Limb (tissue), 2 donors: ENCODE measurements at regions not wholly inside any gene's neighbourhood (a gene's known extent, or its start where the extent isn't known, plus 50 kb on each side); places are given as distances from the start of the nearest gene placed in this dataset.
"Not testable (repeated sequence)": the region's sequence is repeated elsewhere in the genome, so short reads cannot be mapped to it uniquely, and the experiment has no call there.

Experiments
- DNase-seq, 2 donors: peaks; one replicate each; pipeline ENCODE4 v3.0.0-alpha.2; 2016; ENCODE audit errors: extremely low spot score in 2 of 2

DNA sequence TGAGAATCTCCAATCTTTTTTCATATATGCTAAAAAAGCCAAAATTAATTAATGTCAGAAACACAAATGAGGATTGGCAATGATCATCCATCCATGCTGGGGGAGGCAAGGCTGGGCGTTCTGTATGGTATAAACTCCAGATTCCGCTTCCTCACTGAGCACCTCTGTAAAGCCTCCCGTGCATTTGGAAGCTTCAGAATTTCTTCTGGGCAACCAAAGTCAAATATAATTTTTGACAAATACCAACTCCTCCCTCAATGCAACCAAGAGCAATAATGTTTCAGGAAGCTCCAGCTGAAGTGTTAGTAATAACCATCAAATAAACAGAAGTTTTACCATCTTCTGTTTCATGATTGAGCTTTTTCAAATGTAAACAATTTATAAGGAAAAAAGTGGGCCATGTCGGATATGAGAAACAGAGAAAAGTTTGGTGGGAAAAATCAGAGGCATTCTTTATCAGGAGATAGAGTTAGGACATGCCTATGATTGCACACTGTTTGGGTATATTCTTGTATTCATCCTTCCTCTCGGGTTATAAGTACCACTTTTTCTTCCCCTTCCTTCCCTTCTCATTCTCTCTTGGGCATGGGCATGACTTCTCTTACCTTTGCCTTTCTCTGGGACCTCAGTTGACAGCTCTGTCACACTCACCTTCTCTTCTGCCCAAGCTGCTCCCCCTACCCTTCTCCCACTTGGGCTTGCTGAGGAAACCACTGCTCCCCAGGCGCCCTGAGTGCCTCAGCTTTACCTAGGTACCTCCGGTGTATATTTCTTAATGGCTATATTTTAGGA lies 149.5 kb upstream of the ZEB2 start:
- no peak for DNase-seq

DNA sequence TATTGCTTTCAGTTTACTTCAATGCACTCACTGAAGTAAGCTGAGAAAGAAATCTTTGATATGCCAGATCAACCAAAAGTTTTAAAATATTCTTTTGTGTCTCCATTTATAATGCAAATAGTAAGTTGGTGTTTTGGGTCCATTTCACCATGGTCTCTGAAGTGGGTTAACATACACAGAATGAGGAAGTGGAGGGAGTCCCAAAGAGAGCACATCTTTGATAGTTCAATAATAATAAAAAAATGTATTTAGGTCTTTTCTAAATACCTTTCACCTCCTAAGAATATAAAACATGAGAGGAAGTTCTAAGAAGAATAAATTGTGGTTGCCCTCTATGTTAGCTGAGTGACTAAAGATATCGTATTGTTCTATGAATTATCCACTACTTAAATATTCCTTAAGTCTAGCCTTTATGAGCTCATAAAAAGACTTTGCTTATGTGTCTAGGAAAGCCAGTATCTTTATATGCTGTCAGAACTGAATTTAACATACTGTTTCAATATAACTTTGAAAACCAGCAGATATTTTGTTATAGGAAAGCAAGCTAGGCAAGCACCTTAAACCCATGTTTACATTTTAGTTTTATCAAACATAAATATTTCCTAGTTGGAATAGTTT lies 148.7 kb upstream of the ZEB2 start:
- DNase-seq: no peak

DNA sequence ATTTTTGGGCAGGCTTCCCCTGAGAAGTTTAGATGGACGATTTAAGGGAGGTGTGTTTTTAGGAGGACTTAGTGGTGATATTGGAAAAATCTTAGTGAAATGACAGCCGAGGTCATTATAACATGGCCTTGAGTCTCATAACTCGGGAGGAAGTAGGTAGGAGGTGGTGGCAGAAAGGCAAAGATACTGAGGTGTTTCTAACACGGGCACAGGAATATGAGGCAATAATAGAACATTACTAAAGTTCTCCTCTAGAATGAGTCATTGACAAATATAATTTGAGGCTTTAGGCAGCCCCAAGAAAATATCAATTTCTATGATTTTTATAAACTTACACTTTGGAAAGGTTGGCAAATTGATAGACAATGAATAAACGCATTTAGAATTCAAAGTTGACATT lies 146.1 kb upstream of the ZEB2 start:
- DNase-seq: no peak

DNA sequence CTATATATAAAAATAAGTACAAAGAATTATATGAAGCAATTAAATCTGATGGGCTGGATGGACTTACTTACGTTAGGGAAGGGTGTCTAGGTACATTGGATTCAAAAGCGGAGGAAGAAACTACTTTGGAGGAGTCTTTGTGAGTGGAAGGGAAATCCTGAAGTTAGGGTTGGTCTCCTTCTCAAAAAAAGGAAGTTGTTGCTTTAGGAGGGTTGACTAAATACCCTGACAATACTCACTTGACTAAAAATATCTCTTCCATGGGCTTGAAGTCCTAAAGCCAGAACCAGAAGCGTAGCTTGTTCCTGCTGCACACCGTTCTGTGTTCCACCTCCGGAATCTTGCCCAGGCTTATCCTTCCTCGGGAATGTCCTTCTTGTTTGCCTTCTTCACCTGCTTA lies 143.3 kb upstream of the ZEB2 start:
- no peak for DNase-seq

DNA sequence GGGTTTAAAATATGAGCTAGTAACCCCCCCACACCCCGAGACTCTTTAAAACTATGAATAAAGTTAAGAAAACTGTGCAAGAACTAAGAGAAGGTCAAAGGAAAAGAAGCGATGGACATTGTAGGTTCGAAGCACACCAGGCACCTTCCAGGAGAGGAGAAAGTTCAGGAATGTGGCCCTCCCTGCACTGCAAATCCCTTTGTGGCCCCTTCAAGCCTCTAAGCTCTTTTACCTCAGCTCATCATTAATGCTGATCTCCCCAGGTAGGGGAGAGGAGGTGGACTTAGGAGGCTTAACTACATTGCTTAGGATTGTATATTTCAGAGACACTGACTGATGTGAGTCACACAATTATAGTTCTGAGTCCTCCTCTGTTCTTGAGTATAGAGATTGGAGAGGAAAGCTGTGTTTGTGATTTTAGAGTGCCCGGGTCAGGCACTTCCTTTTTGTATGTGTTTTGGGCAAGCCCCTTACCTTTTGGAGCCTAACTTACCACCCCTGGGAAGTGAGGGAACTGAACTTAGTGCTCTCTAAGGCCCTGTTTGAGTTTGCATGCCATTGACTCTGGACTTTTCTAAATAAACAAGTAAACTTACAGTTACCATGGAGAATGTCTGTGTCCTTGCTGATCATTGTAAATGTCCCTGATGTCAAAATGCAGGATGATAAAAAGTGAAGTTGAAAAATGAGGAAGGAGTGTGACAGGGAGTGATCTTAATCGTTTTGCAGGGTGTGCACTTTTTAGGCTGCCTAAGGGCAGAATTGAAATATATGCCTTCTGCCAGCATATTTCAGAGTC lies 140.8 kb upstream of the ZEB2 start:
- DNase-seq: no peak

DNA sequence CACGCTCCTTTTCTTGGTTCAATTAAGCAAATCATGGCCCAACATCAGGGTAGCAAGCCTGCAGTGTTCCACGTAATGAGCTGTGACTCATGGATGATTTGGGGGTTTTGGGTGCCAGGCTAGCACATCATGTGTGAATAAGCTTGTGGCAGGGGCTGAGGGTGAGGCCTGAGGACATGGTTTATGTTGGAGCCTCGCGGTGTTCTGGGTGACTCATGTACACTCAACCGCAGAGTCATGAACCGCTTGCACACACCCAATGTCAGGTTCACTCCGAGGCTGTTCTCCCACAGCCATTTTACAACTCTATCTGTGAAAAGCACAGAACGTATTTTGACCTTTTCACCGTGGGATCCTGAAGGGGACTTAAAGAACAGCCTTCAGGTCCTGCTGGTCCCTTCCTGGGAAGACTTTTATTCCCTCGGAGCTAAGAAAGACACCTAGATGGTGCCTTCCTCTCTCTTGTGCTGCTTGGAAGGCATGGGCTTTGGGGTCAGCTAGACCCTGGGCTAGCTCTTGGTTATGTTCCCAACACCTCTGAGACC lies 139.9 kb upstream of the ZEB2 start:
- no peak for DNase-seq

DNA sequence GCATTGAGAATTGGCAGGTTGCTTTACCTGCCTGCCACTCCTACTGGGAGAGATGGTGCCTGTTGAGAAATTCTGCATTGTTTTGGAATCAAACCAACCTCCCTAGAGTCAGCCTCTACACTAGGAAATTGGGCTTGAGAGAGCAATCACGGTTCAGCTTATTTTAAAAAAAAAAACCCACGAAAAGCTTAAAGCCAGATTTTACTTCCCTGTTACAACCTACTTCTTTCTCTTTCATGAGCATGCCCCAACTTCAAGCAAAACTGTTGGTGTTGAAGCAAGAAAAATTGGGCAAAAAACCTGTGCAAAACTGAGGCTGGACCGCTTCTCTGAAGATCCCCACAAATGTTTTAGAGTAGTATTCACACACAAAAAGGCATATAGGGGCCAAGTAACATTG lies 134.6 kb upstream of the ZEB2 start:
- DNase-seq: no peak

DNA sequence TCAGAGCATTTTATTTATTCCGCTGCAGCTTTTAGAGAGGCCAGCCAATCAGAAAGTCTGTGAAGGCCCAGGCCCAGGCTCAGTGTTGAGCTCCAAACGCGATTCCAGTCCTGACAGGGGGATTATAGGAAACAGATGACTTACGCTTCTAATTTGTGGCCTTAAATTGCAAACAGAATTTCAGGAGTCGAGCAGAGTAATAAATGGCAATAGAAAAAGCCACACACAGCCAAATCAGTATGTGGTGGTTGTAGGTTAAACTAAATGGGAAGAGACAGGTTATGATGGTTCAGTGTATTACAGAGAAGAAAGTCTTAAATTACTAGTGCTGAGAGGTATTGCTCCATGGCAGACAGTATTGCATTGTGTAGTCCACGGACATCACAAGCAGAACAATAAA lies 131.0 kb upstream of the ZEB2 start:
- peak in 1 of 2 donors; percentile 38 for DNase-seq

DNA sequence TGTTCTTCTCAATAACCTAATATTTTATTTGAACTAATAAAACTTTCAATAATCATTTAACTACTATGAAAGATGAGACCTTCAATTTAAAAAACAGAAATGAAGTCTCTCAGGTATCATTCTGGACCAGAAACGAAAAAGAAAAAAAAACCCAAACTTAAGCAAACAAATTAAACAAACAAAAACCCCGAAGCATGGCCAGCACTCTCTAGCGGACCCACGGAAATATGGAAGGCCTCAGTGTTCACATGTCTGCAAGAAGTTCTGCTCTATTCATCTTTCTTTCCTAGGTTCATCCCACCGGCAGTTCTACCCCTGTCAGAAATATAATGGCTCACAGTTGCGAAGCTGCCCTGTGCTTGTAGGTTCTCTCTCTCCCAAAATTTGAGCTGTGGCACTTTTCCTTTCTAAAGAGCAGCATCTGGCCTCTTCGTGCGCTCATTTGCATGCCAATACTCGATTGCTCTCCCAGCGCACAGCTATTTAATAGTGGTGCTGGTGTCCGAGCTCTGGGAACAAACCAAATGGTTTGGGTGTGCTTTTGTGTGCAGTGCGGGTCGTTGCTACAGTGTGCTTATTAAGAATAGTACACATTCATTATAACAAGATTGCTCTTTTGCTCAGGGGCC lies 129.0 kb upstream of the ZEB2 start:
- DNase-seq: no peak

DNA sequence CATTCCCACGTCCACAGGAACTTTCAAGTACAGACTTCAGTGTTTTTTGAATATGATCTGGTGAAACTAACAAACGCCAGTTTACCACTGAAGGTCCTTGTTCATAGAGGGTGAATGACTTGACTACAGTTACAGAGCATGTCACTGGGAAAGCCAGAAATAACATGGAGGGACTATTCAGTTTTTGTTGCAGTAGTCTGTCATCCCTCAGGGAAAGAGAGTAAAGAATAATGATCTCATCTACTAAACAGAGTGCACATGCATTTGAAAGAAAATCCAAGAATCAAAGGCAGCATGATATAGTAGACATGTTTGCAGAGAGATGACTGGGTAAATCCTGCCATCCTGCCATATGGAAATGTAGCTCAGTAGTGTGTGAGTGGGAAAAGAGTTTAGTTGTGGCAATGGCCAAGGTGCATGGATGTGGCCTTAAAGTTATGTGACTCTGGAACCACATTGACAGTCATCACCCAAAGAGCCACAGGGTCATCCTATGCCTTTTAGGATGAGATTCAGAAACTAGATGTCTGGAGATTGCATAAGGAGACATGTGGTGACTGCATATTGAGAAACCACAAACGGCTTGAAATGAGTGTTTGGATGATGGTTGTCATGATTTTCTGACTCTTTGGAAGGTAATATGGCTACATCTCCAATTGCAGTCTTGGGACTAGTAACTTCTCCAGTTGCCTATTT lies 125.3 kb upstream of the ZEB2 start:
- no peak for DNase-seq

DNA sequence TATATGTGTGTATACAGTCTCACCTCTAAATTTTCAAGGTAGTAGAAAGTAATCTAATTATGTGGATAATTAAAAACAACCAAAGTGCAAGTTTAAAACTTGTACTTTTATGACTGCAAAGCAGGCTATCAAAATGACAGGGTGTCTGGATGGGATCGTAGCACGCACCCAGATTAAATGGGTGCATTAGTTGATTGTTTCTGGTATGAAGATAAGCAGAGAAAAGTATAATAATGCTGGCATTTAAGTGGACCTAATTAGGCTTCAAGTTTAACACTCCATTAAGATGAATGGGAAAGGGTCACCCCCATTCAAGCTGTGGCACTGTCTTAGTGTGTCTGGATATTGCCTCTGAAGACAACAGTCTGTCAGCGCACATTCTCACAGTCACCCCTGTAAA lies 124.6 kb upstream of the ZEB2 start:
- DNase-seq: no peak

DNA sequence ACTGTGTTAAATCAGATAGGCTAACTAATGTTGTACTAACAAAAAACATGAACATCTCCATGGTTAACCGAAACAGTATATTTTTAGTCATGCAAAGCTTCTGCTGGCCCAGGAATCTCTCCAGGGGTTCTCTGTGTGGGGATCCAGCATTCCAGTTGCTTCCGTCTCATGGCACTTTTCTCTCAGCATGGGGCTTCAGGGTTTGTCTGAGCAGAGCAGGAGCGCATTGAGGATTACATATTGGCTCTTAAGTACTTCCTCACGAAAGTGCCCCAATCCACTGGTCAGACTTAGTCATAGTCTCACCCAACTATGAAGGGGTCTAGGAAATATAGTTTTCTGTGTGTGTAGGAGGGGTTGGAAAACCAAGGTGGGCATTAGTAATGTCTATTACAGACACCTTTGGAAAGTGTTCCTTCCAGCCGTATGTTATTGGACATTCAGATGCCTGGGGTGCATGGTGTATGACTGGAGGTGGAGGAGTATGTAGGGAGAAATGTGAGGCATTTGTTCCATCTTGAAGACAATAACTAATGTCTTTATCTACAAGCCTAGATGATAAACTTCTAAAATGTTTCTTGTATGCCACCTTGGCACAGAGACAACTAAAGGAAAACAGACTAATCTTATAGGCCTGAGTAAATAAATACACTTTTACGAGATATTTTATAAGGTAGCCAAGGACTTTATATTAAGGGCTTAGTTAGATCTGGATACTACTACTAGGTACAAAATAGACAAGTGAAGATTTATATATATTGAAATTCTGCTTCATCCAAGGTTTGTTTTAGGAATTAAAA lies 123.8 kb upstream of the ZEB2 start:
- DNase-seq: no peak

DNA sequence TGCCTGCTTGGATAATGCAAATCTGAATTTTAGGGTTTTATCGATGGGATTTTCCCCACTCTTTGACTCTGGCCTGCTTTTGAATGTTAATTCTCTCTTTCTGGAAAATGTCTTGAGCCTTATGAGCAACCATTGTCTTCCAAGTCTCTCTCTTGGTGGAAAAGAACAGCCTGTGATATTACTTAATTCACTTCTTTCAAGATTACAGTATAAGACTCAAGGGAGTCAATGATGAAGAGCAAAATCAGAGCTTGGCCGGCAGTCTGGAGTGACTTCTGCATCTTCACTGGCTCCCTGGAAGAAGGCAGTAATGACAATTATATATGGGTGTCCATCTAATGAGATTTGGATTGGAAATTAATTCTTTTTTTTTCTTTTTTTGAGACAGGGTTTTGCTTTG lies 122.9 kb upstream of the ZEB2 start:
- no peak for DNase-seq

DNA sequence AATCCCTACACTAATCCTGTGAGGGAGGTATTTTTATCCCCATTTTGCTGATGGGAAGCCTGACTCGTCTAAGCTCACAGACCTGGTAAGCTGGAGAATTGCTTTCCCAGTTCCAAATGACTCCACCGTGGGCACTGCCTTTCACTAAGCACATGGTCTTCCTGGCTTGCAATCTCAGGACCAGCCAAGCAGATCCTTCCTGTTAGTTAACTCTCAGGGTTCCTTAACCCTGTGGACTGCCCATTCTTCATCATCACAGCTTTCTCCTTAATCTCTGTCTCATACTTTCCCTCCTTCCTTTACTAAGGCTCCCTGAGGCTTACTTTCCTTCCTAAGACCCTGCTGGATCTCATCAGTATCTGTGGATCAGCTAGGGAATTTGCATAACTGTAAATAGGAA lies 122.2 kb upstream of the ZEB2 start:
- DNase-seq: no peak

DNA sequence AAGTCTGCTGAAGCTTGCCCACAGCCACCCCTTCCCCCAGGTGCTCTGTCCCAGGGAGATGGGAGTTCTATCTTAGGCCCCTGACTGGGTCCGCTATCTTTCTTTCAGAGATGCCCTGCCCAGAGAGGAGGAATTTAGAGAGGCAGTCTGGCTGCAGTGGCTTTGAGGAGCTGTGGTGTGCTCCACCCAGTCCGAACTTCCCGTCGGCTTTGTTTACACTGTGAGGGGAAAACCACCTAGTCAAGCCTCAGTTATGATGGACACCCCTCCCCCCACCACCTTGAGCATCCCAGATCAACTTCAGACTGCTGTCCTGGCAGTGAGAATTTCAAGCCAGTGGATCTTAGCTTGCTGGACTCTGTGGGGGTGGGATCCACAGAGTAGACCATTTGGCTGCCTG lies 118.3 kb upstream of the ZEB2 start:
- not testable (repeated sequence) for DNase-seq

DNA sequence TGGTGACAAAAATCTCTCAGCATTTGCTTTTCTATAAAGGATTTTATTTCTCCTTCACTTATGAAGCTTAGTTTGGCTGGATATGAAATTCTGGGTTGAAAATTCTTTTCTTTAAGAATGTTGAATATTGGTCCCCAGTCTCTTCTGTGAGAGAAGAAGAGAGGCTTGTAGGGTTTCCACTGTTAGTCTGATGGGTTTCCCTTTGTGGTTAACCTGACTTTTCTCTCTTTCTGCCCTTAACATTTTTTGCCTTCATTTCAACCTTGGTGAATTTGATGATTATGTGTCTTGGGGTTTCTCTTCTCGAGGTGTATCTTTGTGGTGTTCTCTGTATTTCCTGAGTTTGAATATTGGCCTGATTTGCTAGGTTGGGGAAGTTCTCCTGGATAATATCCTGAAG lies 116.9 kb upstream of the ZEB2 start:
- not testable (repeated sequence) for DNase-seq

DNA sequence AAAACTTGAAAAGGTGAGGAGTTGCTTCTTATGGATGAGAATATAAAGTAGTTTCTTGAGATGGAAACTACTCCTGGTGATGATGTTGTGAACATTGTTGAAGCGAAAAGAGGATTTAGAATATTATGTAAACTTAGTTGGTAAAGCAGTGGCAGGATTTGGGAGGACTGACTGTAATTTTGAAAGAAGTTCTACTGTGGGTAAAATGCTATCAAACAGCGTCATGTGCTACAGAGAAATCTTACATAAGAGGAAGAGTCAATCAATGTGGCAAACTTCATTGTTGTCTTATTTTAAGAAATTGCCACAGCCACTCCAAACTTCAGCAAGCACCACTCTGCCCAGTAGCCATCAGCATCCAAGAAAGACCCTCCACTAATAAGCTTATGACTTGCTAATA lies 112.9 kb upstream of the ZEB2 start:
- no peak for DNase-seq

DNA sequence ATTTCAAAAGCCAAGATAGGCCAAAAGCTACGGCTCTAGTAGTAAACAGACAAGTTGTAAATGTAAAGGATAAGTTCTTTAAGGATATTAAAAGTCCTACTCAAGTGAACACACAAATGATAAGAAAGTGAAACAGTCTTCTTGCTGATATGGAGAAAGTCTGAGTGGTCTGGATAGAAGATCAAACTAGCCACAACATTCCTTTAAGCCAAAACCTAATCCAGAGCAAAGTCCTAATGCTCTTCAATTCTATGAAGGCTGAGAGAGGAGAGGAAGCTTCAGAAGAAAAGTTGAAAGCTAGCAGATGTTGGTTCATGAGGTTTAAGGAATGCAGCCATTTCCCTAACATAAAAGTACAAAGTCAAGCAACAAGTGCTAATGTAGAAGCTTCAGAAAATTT lies 111.7 kb upstream of the ZEB2 start:
- no peak for DNase-seq

DNA sequence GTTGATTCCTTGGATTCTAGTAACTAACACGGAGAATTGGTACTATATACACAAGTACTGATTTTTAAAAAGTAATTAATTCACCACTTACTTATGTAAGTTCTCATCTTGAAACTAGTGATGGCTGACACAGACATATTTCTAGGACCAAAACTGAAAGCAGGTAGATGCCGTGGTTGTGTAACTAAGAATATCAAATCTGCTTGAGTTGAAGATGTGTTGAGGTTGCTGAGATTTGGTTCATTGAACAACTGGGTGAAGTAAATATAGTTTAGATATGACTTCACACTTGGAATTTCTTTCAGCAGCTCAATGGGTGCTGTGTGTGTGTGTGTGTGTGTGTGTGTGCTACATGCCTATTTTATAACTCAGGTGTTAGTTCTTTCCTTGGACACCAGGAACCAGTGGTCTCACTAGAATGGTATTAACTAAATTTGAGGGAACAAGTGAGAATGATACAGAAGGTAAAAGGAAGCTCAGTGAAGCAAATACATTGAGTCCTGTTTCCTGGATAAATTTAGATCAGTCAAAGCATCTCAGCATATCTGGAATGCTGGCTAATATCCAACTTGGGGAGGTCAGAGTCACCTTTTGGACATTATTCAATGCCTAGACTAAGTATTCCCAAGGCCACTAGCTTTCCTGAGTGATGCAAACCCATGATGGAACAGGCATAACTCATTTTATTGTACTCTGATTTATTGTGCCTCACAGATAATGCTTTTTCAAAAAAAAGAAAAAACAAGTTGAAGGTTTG lies 110.7 kb upstream of the ZEB2 start:
- no peak for DNase-seq

DNA sequence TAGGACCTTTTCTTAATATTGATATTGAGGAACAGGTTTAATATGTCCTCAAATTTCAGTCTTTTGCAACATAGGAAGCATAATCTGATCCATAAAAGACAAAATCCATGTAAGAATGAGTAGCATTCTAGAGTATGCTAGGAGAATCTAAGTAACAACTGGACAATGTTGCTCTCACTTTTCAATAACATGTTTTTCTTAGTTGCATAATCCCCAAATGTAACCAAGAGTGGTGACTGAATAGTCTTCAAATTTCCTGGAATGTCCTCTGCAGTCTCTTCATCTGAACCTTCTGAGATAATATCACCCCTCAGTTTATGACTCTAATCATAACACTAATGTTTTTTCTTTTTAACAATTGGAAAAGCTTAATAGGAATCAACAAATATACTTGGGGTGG lies 110.0 kb upstream of the ZEB2 start:
- DNase-seq: no peak
